ENCODE measurements at regions not wholly inside any gene's neighbourhood (a gene's known extent, or its start where the extent isn't known, plus 50 kb on each side); places are given as distances from the start of the nearest gene placed in this dataset.
"Not testable (repeated sequence)": the region's sequence is repeated elsewhere in the genome, so short reads cannot be mapped to it uniquely, and the experiment has no call there.

DNA sequence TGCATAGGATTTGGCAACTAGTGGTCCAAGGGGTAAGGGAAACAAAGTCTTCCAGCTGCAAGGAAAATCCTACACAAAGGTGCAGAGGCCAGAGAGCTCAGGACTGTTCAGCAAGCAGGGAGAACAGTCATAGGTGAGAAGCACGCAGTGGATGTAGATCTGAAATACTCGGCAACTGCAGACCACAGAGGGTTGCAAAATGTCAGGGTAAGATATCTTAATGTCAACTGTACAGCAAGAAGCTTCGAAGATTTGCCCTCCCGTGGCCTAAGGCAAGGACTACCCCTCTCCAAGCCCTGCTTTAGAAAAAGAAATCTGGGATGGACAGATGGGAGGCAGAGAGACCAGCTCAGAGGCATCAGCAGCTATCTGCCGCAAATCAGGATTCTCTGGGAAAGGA lies 153.4 kb upstream of the IRF2BP2 start:
- 71% methylated on average over 5 of the region's 5 CpGs for WGBS
- DNase-seq, result no peak
- Histone ChIP-seq H3K9me3 (ENCODE audit: control insufficient read depth, low read length) (no peaks in the 10 kb centered on the region), H3K27me3 (ENCODE audit: control insufficient read depth, insufficient read depth) (no peaks in the 10 kb centered on the region), H3K27ac (ENCODE audit: low read length) (no peak overlapping the region), H3K4me1 (ENCODE audit: control insufficient read depth, insufficient read depth, low read length) (no peaks in the 10 kb centered on the region), H3K4me3 (ENCODE audit: low read length) (no peak overlapping the region)
- no peak for ATAC-seq
- intact Hi-C loops (cut with DNase I), result no loop called here

DNA sequence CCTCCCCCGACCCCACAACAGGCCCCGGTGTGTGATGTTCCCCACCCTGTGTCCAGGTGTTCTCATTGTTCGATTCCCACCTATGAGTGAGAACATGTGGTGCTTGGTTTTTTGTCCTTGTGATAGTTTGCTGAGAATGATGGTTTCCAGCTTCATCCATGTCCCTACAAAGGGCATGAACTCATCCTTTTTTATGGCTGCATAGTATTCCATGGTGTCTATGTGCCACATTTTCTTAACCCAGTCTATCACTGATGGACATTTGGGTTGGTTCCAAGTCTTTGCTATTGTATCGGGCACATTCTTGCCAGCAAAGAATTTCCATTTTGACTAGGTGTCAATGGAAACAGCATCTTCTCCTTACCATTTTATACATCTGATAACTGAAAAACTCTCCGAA lies 152.1 kb upstream of the IRF2BP2 start:
- intact Hi-C loops (cut with DNase I); DNase-seq; H3K4me3 ChIP-seq (ENCODE audit: low read length); H3K27ac ChIP-seq (ENCODE audit: low read length); ATAC-seq; H3K27me3 ChIP-seq (ENCODE audit: control insufficient read depth, insufficient read depth); H3K4me1 ChIP-seq (ENCODE audit: control insufficient read depth, insufficient read depth, low read length); H3K9me3 ChIP-seq (ENCODE audit: control insufficient read depth, low read length): not testable (repeated sequence)
- 95% methylated on average over 5 of the region's 5 CpGs for WGBS

DNA sequence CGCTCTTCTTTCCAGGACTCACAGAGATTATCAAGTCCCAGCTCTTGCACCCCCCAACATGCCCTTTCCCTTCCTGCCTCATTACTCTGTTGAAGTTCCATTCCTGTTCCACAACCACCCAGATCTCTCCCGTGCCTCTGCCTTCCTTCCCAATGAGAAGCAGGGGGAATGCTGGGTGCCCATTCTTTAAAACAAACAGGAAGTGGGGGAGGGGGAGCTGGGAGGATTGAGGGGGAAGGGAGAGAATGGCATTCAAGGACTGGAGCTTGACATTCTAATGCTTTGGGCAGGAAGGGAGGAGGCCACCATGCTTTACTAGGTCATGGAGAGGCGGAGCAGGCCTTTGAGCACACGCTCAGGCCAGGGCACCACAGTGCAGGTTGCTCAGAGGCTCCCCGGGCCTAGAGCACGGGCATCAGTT lies 150.3 kb upstream of the IRF2BP2 start:
- H3K4me1 ChIP-seq (ENCODE audit: control insufficient read depth, insufficient read depth, low read length), result peaks cover under 1% of the 10 kb centered on the region
- intact Hi-C loops (cut with DNase I), result no loop called here
- DNase-seq (no peak), ATAC-seq (peak in 1 of 2 donors; percentile 61)
- H3K9me3 ChIP-seq (ENCODE audit: control insufficient read depth, low read length), result no peaks in the 10 kb centered on the region
- H3K27me3 ChIP-seq (ENCODE audit: control insufficient read depth, insufficient read depth), result no peaks in the 10 kb centered on the region
- 75% methylated on average over 6 of the region's 6 CpGs for WGBS
- H3K4me3 ChIP-seq (ENCODE audit: low read length), result no peak overlapping the region
- no peak overlapping the region for H3K27ac ChIP-seq (ENCODE audit: low read length)

DNA sequence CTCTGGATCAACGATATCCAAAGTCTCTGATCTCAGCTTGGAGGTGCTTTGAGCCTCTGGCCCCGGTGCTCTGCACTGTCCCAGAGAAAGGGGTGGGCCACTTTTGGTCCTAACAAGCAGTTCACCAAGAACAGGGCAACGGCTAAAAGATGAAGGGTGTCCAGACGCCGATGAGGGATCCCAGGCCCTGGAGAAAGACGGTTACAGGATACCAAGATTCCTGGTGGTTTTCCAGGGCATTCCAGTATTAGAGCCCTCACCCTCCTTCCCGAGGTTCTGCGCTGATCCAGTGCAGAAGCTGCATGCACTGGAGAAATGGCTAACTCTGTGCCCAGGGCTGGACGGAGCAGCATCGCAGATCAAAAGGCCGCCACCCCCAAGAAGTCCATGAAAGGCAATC lies 149.9 kb upstream of the IRF2BP2 start:
- no peak for ATAC-seq
- H3K4me1 ChIP-seq (ENCODE audit: control insufficient read depth, insufficient read depth, low read length), result peaks cover 2% of the 10 kb centered on the region
- no peak for DNase-seq
- H3K27ac ChIP-seq (ENCODE audit: low read length), result no peak overlapping the region
- H3K4me3 ChIP-seq (ENCODE audit: low read length), result no peak overlapping the region
- H3K27me3 ChIP-seq (ENCODE audit: control insufficient read depth, insufficient read depth), result no peaks in the 10 kb centered on the region
- H3K9me3 ChIP-seq (ENCODE audit: control insufficient read depth, low read length), result no peaks in the 10 kb centered on the region
- intact Hi-C loops (cut with DNase I), result no loop called here
- 96% methylated on average over 11 of the region's 11 CpGs for WGBS

DNA sequence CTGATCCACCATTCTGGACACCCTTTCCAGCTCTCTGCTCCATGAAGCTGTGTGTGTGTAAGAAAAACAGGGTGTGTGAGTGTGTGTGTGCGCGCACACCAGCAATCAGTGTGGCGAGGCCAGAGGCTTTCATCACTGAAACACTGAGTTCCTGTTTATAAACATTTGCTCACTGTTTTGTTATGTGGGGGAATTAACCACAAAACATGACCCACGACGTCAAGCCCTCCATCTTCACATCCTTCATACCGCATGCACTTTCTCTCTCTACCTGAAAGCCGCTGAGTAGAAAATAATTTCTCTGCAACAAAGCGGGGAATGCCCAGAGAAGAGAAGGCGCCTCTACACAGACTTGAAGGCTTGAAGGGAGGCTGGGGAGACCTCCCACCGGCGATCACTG lies 148.9 kb upstream of the IRF2BP2 start:
- Histone ChIP-seq H3K9me3 (ENCODE audit: control insufficient read depth, low read length) (no peaks in the 10 kb centered on the region), H3K4me3 (ENCODE audit: low read length) (no peak overlapping the region), H3K27me3 (ENCODE audit: control insufficient read depth, insufficient read depth) (no peaks in the 10 kb centered on the region), H3K27ac (ENCODE audit: low read length) (no peak overlapping the region), H3K4me1 (ENCODE audit: control insufficient read depth, insufficient read depth, low read length) (peaks cover 2% of the 10 kb centered on the region)
- DNase-seq (no peak), ATAC-seq (no peak)
- intact Hi-C loops (cut with DNase I), result no loop called here
- WGBS, result 92% methylated on average over 11 of the region's 11 CpGs

DNA sequence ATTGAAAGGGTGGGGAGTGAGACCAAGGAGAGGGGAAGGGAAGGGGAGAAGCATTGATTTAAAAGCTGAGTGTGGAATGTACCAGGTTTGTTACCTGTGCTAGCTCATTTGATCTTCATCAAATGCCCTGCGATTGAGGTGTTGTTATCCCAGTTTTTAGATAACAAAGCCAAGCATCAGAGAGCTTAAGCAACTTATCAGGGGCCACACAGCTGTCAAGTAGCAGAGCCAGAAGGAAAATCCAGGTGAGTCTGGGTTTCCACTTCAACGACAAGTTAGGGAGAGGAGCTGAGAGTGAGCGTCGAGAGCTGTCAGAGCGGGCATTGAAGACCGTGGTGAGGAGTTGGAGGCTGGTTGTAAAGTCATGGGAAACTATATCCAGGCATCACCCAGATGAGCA lies 146.9 kb upstream of the IRF2BP2 start:
- DNase-seq (no peak), ATAC-seq (no peak)
- intact Hi-C loops (cut with DNase I), result no loop called here
- H3K4me3 ChIP-seq (ENCODE audit: low read length), result no peak overlapping the region
- no peak overlapping the region for H3K27ac ChIP-seq (ENCODE audit: low read length)
- 93% methylated on average over 6 of the region's 6 CpGs for WGBS
- H3K9me3 ChIP-seq (ENCODE audit: control insufficient read depth, low read length), result no peaks in the 10 kb centered on the region
- H3K4me1 ChIP-seq (ENCODE audit: control insufficient read depth, insufficient read depth, low read length), result peaks cover 2% of the 10 kb centered on the region
- no peaks in the 10 kb centered on the region for H3K27me3 ChIP-seq (ENCODE audit: control insufficient read depth, insufficient read depth)

DNA sequence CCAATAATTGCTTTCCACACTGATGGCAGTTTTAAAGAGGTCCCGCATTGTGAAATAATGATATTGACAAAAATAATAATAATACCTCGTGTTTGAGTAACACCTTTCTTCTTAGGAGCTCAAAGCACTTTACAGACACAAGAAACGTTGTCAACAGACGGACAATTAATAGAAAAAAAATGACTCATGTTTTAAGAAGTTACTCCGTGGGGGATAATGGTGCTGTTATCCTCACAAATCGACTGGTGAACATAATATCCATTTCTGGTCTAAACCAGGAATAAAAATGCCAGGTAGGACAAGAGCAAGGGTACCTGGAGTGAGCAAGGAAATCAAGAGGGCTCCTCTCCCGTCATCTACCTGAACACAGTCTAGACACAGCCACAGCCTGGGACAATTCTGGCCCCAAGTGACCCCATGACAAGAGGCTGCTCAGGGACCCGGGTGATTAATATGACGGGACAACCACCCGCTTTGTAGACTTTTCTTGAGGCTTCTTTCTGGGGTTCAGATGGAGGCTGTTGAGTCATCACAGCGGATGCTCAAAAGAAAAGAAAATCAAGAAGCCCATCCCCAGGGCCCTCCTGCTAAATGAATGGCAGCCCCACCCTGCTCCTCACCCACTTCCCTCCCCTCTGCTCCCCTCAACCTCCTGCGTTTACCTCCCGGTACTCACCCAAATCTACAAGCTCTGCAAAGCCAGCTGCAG lies 146.2 kb upstream of the IRF2BP2 start:
- ATAC-seq, result no peak
- intact Hi-C loops (cut with DNase I), result no loop called here

DNA sequence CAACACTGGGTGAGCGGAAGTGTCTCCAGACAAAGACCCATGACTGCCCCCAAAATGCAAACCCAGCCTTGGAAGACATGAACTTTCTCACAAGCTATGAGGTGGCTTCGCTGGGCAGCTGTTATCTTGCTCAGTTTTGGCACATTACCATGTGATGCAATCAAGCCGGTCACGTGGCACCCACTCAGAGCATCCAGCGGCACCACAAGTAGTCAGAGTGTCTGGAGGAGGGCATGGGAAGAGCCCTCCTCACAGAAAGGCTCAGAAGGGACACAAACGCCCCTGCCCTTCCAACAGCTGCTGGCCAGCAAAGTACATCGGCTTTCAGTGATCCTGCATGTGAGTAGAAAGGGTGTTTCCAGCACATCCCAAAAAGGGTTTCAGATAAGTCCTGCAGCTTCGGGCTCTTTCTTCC lies 145.5 kb upstream of the IRF2BP2 start:
- intact Hi-C loops (cut with DNase I), result no loop called here
- DNase-seq (peak; percentile 81 to 91 (median 91)), ATAC-seq (peak; percentile 84 to 88)
- Histone ChIP-seq H3K4me3 (ENCODE audit: low read length) (no peak overlapping the region), H3K9me3 (ENCODE audit: control insufficient read depth, low read length) (no peaks in the 10 kb centered on the region), H3K27me3 (ENCODE audit: control insufficient read depth, insufficient read depth) (no peaks in the 10 kb centered on the region), H3K4me1 (ENCODE audit: control insufficient read depth, insufficient read depth, low read length) (peaks cover 9% of the 10 kb centered on the region), H3K27ac (ENCODE audit: low read length) (peak overlapping the region; percentile 59)
- 31% methylated on average over 8 of the region's 8 CpGs for WGBS

More for the DNA sequence above, 146.2 kb upstream of the IRF2BP2 start:
- H3K4me3 ChIP-seq (ENCODE audit: low read length), result no peak overlapping the region
- no peaks in the 10 kb centered on the region for H3K9me3 ChIP-seq (ENCODE audit: control insufficient read depth, low read length)
- H3K4me1 ChIP-seq (ENCODE audit: control insufficient read depth, insufficient read depth, low read length), result peaks cover 9% of the 10 kb centered on the region
- 82% methylated on average over 13 of the region's 13 CpGs for WGBS
- no peak for DNase-seq
- H3K27ac ChIP-seq (ENCODE audit: low read length), result no peak overlapping the region
- no peaks in the 10 kb centered on the region for H3K27me3 ChIP-seq (ENCODE audit: control insufficient read depth, insufficient read depth)

DNA sequence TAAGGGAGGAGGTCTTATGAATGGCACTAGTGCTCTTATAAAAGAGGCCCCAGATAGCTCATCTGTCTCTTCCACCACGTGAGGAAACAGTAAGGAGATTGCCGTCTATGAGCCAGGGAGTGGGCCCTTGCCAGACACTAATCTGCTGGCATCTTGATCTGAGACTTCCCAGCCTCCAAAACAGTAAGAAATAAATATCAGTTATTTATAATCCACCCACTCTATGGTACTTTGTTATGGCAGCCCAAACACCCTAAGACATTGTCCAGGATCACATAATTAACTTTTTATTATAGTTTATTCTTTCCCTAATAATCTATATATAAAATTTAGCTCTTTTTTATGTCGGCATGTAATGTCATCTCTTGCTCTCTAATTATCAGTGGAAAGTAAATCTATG lies 144.0 kb upstream of the IRF2BP2 start:
- Histone ChIP-seq H3K27ac (ENCODE audit: low read length) (no peak overlapping the region), H3K27me3 (ENCODE audit: control insufficient read depth, insufficient read depth) (no peaks in the 10 kb centered on the region), H3K9me3 (ENCODE audit: control insufficient read depth, low read length) (no peaks in the 10 kb centered on the region), H3K4me3 (ENCODE audit: low read length) (no peak overlapping the region), H3K4me1 (ENCODE audit: control insufficient read depth, insufficient read depth, low read length) (peaks cover 9% of the 10 kb centered on the region)
- no peak for ATAC-seq
- intact Hi-C loops (cut with DNase I), result no loop called here
- WGBS, result 64% methylated on average over 3 of the region's 3 CpGs
- DNase-seq, result no peak

DNA sequence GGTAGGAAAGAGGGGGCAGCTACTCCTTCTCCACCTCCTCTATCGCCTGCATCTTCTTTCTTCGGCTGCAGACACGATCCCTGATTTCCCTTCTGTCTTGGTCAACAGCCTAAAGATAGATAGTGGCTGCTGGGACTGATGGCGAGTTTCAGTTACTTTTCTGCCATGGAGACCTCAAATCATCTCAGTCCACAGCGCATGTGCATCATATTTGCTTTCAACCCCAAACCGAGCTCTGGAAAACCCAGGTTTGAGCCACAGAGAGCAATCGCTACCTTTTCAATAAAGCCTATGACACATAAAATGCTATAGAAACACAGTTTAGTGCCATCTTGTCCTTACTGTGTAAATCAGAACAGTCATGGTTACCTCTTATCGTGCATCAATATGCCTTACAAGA lies 142.9 kb upstream of the IRF2BP2 start:
- Histone ChIP-seq H3K9me3 (ENCODE audit: control insufficient read depth, low read length) (no peaks in the 10 kb centered on the region), H3K4me3 (ENCODE audit: low read length) (no peak overlapping the region), H3K27ac (ENCODE audit: low read length) (no peak overlapping the region), H3K4me1 (ENCODE audit: control insufficient read depth, insufficient read depth, low read length) (peaks cover 9% of the 10 kb centered on the region), H3K27me3 (ENCODE audit: control insufficient read depth, insufficient read depth) (no peaks in the 10 kb centered on the region)
- intact Hi-C loops (cut with DNase I), result no loop called here
- DNase-seq, result no peak
- ATAC-seq, result no peak
- WGBS, result 95% methylated on average over 8 of the region's 8 CpGs

DNA sequence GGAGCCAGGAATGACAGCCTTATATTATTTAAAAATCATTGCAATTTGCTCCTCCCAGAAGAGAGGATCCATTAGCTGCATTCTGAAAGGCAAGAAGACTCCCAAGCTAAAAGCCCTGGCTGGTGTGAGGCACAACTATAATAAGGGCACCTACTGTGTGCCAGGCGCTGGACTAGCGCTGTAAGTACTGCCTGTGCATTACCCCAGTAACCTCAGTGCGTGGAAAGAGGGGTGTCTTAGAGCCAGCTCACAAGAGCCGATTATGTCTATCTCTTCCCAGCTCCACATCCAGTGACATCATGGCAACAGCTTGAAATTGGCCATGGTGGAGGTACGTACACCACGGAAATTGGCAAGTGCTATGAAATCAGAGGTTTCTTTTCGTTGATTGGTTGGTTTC lies 141.7 kb upstream of the IRF2BP2 start:
- H3K9me3 ChIP-seq (ENCODE audit: control insufficient read depth, low read length), result no peaks in the 10 kb centered on the region
- WGBS, result 75% methylated on average over 7 of the region's 7 CpGs
- peak in 1 of 2 donors; percentile 27 for ATAC-seq
- no peaks in the 10 kb centered on the region for H3K27me3 ChIP-seq (ENCODE audit: control insufficient read depth, insufficient read depth)
- DNase-seq, result no peak
- H3K27ac ChIP-seq (ENCODE audit: low read length), result peak overlapping the region; percentile 61
- intact Hi-C loops (cut with DNase I), result no loop called here
- H3K4me1 ChIP-seq (ENCODE audit: control insufficient read depth, insufficient read depth, low read length), result peaks cover 9% of the 10 kb centered on the region
- H3K4me3 ChIP-seq (ENCODE audit: low read length), result no peak overlapping the region

Measured in right cardiac atrium (tissue), 5 donors.